ENCODE measurements at regions not wholly inside any gene's neighbourhood (a gene's known extent, or its start where the extent isn't known, plus 50 kb on each side); places are given as distances from the start of the nearest gene placed in this dataset.

GRCh38 chr7:98514211-98515031 lies 102.7 kb upstream of the NPTX2 start:
- no peak for DNase-seq

GRCh38 chr7:98511175-98511574 lies 105.9 kb upstream of the NPTX2 start:
- DNase-seq: no peak

GRCh38 chr7:98509836-98510235 lies 107.2 kb upstream of the NPTX2 start:
- DNase-seq: no peak

- DNase-seq: no peak
These were observed 105.6 kb upstream of the BAIAP2L1 start for GRCh38 chr7:98506471-98506870.

GRCh38 chr7:98500764-98501163 lies 99.9 kb upstream of the BAIAP2L1 start:
- DNase-seq: no peak

- DNase-seq: no peak
These were observed 95.7 kb upstream of the BAIAP2L1 start for GRCh38 chr7:98496618-98497017.

GRCh38 chr7:98495200-98495955 lies 94.5 kb upstream of the BAIAP2L1 start:
- DNase-seq: no peak

GRCh38 chr7:98493030-98493778 lies 92.3 kb upstream of the BAIAP2L1 start:
- no peak for DNase-seq

GRCh38 chr7:98488167-98488566 lies 87.3 kb upstream of the BAIAP2L1 start:
- DNase-seq: no peak

- no peak for DNase-seq
These were observed 83.2 kb upstream of the BAIAP2L1 start for GRCh38 chr7:98483964-98484545.

- DNase-seq: no peak
These were observed 82.5 kb upstream of the BAIAP2L1 start for GRCh38 chr7:98483276-98483963.

- no peak for DNase-seq
These were observed 78.4 kb upstream of the BAIAP2L1 start for GRCh38 chr7:98479318-98479717.

GRCh38 chr7:98475352-98475751 lies 74.5 kb upstream of the BAIAP2L1 start:
- no peak for DNase-seq

GRCh38 chr7:98474558-98474957 lies 73.7 kb upstream of the BAIAP2L1 start:
- DNase-seq: no peak

- no peak for DNase-seq
These were observed 71.6 kb upstream of the BAIAP2L1 start for GRCh38 chr7:98472521-98472954.

- DNase-seq: no peak
These were observed 69.8 kb upstream of the BAIAP2L1 start for GRCh38 chr7:98470485-98471240.

- DNase-seq: no peak
These were observed 68.2 kb upstream of the BAIAP2L1 start for GRCh38 chr7:98469088-98469487.

- no peak for DNase-seq
These were observed 66.9 kb upstream of the BAIAP2L1 start for GRCh38 chr7:98467570-98468312.

- DNase-seq: no peak
These were observed 64.1 kb upstream of the BAIAP2L1 start for GRCh38 chr7:98465022-98465421.

- no peak for DNase-seq
These were observed 63.7 kb upstream of the BAIAP2L1 start for GRCh38 chr7:98464558-98464940.

Data from NCI-H1436 treated with DMSO at 0.1 percent for 48 hours (cell line).